ENCODE measurements at regions not wholly inside any gene's neighbourhood (a gene's known extent, or its start where the extent isn't known, plus 50 kb on each side); places are given as distances from the start of the nearest gene placed in this dataset.
A peak's percentile ranks its signal among the peaks of the same experiment; 100 is the strongest.
"Not testable (repeated sequence)": the region's sequence is repeated elsewhere in the genome, so short reads cannot be mapped to it uniquely, and the experiment has no call there.

GRCh38 chr4:177494791-177495190 is 52.6 kb upstream of the AGA start:
- DNase-seq (ENCODE audit: low spot score) = no peak

DNA sequence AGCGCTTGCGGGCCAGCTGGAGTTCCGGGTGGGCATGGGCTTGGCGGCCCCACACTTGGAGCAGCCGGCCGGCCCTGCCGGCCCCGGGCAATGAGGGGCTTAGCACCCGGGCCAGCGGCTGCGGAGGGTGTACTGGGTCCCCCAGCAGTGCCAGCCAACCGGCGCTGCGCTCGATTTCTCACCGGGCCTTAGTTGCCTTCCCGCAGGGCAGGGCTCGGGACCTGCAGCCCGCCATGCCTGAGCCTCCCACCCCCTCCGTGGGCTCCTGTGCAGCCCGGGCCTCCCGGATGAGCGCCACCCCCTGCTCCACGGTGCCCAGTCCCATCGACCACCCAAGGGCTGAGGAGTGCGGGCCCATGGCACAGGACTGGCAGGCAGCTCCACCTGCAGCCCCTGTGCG is 53.4 kb upstream of the AGA start:
- DNase-seq (ENCODE audit: low spot score) = not testable (repeated sequence)

DNA sequence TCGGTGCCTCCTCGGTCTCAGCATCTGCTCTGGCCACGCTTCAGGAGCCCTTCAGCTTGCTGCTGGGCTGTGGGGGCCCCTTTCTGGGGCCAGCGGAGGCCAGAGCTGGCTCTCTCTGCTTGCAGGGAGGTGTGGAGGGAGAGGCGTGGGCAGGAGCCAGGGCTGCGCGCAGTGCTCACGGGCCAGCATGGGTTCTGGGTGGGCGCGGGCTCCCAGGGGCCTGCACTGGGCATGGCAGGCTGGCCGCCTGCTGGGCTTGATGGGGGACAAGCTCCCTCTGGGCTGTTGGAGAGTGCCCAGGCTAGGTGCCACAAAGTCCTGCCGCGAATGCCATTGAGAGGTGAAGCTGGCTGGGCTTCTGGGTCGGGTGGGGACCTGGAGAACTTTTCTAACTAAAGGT is 57.3 kb upstream of the AGA start:
- DNase-seq (ENCODE audit: low spot score) = no peak

GRCh38 chr4:177505171-177505615 is 63.0 kb upstream of the AGA start:
- DNase-seq (ENCODE audit: low spot score) = peak; percentile 37

- no peak for DNase-seq (ENCODE audit: low spot score)
Measured at GRCh38 chr4:177508662-177509061, 66.4 kb upstream of the AGA start.

- DNase-seq (ENCODE audit: low spot score) = no peak
Measured at GRCh38 chr4:177509226-177509745, 67.0 kb upstream of the AGA start.

GRCh38 chr4:177511611-177512010 is 69.4 kb upstream of the AGA start:
- DNase-seq (ENCODE audit: low spot score) = no peak

- no peak for DNase-seq (ENCODE audit: low spot score)
Measured at GRCh38 chr4:177512646-177513045, 70.4 kb upstream of the AGA start.

DNA sequence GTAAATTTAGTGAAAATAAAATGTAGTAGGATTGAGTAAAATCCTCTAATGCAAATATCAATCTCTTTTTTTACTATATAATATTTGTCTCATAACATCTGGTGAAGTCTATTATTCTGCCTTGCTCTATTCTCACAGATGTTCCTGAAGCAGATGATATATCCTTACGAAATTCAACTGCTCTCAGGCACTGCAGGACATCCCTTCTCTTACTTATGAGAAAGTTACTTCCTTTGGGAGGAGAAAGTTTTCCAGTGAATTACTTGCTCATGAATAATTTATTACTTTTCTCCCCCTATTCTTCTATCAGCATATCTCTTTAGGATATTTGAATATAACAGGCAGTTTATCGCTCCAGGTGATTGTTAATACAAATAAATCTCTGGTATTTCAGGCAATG is 75.6 kb upstream of the AGA start:
- no peak for DNase-seq (ENCODE audit: low spot score)

GRCh38 chr4:177519481-177520260 is 77.4 kb upstream of the AGA start:
- DNase-seq (ENCODE audit: low spot score) = no peak

- no peak for DNase-seq (ENCODE audit: low spot score)
Measured at GRCh38 chr4:177528620-177529019, 86.4 kb upstream of the AGA start.

GRCh38 chr4:177530561-177530960 is 88.3 kb upstream of the AGA start:
- DNase-seq (ENCODE audit: low spot score) = no peak

- peak; percentile 24 for DNase-seq (ENCODE audit: low spot score)
Measured at GRCh38 chr4:177532358-177532757, 90.1 kb upstream of the AGA start.

GRCh38 chr4:177534841-177535240 is 92.6 kb upstream of the AGA start:
- DNase-seq (ENCODE audit: low spot score) = not testable (repeated sequence)

- DNase-seq (ENCODE audit: low spot score) = no peak
Measured at GRCh38 chr4:177546745-177547144, 104.5 kb upstream of the AGA start.

DNA sequence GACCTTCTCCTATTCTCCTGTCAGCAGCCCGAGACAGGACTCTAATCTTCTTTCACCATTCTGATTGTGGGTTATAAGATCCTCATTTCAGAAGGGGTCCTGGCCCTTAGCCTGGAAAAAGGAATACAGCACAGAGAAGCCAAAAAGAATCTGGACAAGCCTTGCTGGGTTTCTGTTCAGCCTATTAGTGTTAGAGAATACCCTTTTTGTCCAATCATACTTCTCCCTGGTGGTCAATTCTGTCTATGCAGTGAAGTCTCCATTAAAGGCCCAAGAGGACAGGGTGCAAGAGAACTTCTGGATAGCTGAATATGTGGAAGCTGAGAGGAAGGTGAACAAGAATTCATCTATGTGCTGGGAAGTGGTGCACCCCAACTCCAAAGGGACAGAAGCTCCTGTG is 105.7 kb upstream of the AGA start:
- no peak for DNase-seq (ENCODE audit: low spot score)

DNA sequence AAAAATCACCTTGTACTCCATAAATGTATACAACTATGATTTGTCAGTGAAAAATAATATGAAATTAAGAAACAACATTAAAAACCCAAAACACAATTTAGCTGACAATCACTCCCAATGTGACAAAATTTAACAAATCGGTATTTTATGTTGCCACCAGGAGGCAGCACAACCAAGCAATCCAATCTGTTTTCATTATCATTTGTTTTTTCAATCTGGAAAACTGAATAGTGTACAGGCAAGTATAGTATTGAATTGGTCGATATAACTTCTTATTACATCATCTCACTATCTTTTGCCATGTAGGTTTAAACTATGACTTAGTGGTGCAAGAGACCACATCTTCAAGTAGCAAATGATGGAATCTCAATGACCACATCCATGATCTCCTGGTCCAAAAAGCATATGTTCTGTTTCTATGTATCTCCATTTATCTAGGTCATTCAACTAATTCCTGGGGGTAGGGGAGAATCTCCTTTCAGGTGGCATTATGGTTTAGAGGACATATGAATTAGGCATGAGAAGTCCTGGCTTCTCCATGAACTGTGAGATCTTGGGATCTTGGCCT is 112.9 kb upstream of the AGA start:
- DNase-seq (ENCODE audit: low spot score) = peak; percentile 37

GRCh38 chr4:177557416-177557815 is 115.2 kb upstream of the AGA start:
- no peak for DNase-seq (ENCODE audit: low spot score)

- DNase-seq (ENCODE audit: low spot score) = no peak
Measured at GRCh38 chr4:177558995-177559394, 116.8 kb upstream of the AGA start.

- no peak for DNase-seq (ENCODE audit: low spot score)
Measured at GRCh38 chr4:177562163-177562562, 119.9 kb upstream of the AGA start.

DNA sequence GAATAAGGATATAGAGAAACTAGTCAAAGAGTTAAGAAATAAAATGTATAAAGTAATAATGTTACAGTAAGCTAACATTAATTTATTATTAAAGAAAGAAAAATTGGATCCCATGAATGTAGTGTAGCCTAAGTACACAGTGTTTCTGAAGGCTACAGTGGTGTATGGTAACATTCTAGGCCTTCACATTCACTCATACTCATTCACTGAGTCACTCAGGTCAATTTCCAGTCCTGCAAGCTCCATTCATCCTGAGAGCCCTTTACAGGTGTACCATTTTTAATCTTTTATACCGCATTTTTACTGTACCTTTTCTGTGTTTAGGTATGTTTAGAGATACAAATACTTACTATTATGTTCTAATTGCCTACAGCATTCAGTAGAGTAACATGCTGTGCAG is 120.6 kb upstream of the AGA start:
- DNase-seq (ENCODE audit: low spot score) = no peak

- no peak for DNase-seq (ENCODE audit: low spot score)
Measured at GRCh38 chr4:177566691-177567090, 124.5 kb upstream of the AGA start.

DNA sequence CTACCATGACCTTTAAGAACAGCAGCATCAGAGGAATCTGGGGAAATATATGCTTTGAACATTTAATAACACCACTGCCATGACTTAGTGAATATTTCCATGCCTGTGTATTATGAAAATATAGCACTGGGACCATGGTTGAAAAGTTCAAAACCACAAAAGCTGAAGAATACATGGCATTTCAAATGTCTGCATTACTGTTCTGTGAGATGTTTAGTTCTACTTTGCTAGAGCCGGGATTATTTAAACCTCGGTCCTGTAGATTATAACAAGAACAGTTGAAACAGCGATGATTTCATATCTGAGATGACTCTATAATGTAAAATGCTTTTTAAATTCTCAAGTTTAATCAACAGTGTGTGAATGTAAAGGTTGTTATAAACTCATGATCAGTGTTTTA is 126.7 kb upstream of the AGA start:
- DNase-seq (ENCODE audit: low spot score) = no peak

- no peak for DNase-seq (ENCODE audit: low spot score)
Measured at GRCh38 chr4:177569434-177569833, 127.2 kb upstream of the AGA start.
